A673 (cell line): ENCODE measurements at regions not wholly inside any gene's neighbourhood (a gene's known extent, or its start where the extent isn't known, plus 50 kb on each side); places are given as distances from the start of the nearest gene placed in this dataset.

ENCODE experiments used
- EZH2 ChIP-seq: fragments of 200-600 bp; sonication (generic); IDR thresholded peaks from 2 replicates; pipeline ENCODE4 v1.6.1; 2017; ENCODE audit warnings: borderline replicate concordance, low read depth, mild to moderate bottlenecking, mixed read lengths, antibody characterized with exemption, low read length; ENCODE audit not compliant: poor library complexity, severe bottlenecking
- TF ChIP-seq, protein P1 (sequence below): fragments of 300-800, 200-600 bp; sonication (generic); conservative IDR thresholded peaks from 2 replicates; pipeline ENCODE4 v1.5.1; 2017; ENCODE audit warnings: low read depth, mild to moderate bottlenecking, antibody characterized with exemption, low read length, moderate library complexity, mixed read lengths

DNA sequence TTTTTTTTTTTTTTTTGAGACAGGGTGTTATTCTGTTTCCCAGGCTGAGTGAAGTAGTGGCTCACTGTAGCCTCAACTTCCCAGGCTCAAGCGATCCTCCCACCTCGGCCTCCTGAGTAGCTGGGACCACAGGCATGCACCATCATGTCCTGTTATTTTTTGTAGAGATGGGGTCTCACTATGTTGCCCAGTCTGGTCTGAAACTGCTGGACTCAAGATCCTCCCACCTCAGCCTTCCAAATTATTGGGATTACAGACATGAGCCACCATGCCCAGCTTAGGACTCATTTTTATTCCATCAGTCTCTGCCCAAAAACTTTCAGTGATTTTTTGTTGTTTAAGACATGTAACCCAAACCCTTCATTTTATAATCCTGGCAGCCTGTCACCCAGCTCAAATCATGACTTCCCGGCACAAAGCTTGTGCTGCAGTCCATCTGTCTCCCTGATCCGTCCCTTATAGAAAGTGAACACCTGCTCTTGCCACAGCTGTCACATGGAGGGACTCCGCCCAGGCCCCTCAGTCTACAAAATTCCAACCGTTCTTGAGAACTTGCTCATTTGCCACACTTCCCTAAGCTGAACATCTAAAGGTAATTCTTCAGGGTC is 183.9 kb upstream of the JARID2 start:
- TF ChIP-seq, protein P1, sequence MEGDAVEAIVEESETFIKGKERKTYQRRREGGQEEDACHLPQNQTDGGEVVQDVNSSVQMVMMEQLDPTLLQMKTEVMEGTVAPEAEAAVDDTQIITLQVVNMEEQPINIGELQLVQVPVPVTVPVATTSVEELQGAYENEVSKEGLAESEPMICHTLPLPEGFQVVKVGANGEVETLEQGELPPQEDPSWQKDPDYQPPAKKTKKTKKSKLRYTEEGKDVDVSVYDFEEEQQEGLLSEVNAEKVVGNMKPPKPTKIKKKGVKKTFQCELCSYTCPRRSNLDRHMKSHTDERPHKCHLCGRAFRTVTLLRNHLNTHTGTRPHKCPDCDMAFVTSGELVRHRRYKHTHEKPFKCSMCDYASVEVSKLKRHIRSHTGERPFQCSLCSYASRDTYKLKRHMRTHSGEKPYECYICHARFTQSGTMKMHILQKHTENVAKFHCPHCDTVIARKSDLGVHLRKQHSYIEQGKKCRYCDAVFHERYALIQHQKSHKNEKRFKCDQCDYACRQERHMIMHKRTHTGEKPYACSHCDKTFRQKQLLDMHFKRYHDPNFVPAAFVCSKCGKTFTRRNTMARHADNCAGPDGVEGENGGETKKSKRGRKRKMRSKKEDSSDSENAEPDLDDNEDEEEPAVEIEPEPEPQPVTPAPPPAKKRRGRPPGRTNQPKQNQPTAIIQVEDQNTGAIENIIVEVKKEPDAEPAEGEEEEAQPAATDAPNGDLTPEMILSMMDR, result no peak
- no peak for TF ChIP-seq EZH2
